ENCODE measurements at regions not wholly inside any gene's neighbourhood (a gene's known extent, or its start where the extent isn't known, plus 50 kb on each side); places are given as distances from the start of the nearest gene placed in this dataset.
"Not testable (repeated sequence)": the region's sequence is repeated elsewhere in the genome, so short reads cannot be mapped to it uniquely, and the experiment has no call there.

- H3K9ac ChIP-seq (ENCODE audit: low read length); H3K4me1 ChIP-seq (ENCODE audit: control insufficient read depth, low read depth, low read length); H3K27me3 ChIP-seq (ENCODE audit: control insufficient read depth, insufficient read depth, low read length); H3K9me3 ChIP-seq (ENCODE audit: control insufficient read depth, low read depth, low read length); H3K36me3 ChIP-seq (ENCODE audit: control insufficient read depth, low read depth, low read length); H3K4me3 ChIP-seq (ENCODE audit: low read length); H3K27ac ChIP-seq (ENCODE audit: low read length): not testable (repeated sequence)
Measured at GRCh38 chr6:60779591-60779990, 1506.4 kb downstream of the KHDRBS2 start.

DNA sequence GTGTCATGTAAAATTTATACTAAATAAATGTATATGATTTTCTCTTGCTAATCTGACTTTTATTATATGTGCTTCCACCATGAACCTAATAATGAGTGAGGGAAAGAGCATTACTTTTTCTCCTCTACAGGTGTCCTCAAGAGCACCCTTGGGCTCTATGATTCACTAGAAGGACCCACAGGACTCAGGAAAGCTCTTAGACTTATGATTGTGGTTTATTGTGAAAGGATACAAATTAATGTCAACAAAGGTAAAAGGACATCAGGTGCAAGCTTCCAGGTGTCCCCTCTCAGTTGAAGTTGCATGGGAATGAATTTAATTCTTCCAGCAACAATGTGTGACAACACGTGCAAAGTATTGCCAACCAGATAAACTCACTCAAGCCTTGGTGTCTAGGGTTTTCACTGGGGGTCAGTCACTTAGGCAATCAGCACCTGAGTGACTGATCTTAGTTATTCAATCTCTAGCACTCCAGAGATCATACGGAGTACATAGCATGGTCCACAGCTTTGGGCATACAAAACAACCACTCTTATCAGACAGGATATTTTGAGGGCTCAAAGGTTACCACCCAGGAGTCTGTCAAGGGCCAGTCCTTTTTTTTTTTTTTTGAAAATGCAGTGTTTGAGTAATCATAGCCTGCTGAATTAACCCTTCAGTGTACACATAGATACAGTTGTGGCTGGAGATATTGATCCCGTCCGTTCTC lies 1518.1 kb downstream of the KHDRBS2 start:
- not testable (repeated sequence) for H3K27ac ChIP-seq (ENCODE audit: low read length); H3K36me3 ChIP-seq (ENCODE audit: control insufficient read depth, low read depth, low read length); H3K27me3 ChIP-seq (ENCODE audit: control insufficient read depth, insufficient read depth, low read length); H3K4me3 ChIP-seq (ENCODE audit: low read length); H3K9ac ChIP-seq (ENCODE audit: low read length); H3K4me1 ChIP-seq (ENCODE audit: control insufficient read depth, low read depth, low read length); H3K9me3 ChIP-seq (ENCODE audit: control insufficient read depth, low read depth, low read length)

GRCh38 chr6:60765331-60765730 lies 1520.7 kb downstream of the KHDRBS2 start:
- not testable (repeated sequence) for H3K4me1 ChIP-seq (ENCODE audit: control insufficient read depth, low read depth, low read length); H3K9me3 ChIP-seq (ENCODE audit: control insufficient read depth, low read depth, low read length); H3K4me3 ChIP-seq (ENCODE audit: low read length); H3K9ac ChIP-seq (ENCODE audit: low read length); H3K36me3 ChIP-seq (ENCODE audit: control insufficient read depth, low read depth, low read length); H3K27ac ChIP-seq (ENCODE audit: low read length); H3K27me3 ChIP-seq (ENCODE audit: control insufficient read depth, insufficient read depth, low read length)

DNA sequence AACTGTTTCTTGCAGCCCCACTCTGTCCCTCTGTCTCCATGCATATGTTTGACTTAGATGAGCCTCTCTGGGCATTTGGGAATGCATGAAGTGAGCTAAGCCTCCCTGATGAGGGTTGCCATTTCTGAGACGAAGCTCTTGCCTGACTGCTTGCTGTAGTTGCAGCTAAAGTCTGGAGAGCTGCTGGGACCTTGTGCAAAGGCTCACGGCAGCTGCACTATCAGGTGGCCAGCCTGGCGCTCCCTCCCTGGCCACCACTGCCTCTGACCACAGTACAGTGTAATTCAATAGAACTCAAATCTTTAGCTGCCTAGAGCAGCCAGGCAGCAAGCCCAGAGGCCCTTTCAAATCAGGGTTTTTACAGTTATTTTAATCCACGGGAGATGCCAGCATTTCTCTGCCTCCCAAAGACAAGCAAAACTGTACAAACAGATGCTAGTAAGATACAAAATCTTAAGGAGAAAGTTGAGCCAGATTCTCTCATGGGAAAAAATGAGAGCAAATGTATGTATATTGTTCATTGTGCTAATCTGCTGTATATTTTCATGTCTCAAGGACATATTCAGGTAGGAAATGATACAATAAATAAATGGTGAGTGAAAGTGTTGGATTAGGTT lies 1522.5 kb downstream of the KHDRBS2 start:
- not testable (repeated sequence) for H3K4me3 ChIP-seq (ENCODE audit: low read length); H3K27me3 ChIP-seq (ENCODE audit: control insufficient read depth, insufficient read depth, low read length); H3K9ac ChIP-seq (ENCODE audit: low read length); H3K27ac ChIP-seq (ENCODE audit: low read length); H3K36me3 ChIP-seq (ENCODE audit: control insufficient read depth, low read depth, low read length); H3K9me3 ChIP-seq (ENCODE audit: control insufficient read depth, low read depth, low read length); H3K4me1 ChIP-seq (ENCODE audit: control insufficient read depth, low read depth, low read length)

DNA sequence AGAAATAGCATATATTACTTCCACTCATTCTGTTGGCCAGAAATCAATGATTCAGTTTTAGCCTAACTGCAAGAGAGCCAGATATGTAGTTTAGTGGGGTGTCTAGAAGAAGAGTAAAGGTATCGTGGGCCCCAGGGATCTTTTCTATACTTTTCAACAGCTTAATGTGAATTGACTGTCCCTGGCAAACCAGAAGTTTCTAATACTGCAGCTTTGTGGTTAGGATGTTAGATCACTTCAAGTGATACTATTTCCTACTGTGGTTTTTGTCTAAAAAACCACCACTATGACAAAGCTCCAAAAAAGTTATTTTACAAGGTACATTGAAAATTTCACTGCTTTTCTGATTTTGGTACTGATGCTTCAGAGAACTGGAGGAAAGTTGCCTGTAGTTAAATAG lies 1525.1 kb downstream of the KHDRBS2 start:
- not testable (repeated sequence) for H3K27ac ChIP-seq (ENCODE audit: low read length); H3K4me3 ChIP-seq (ENCODE audit: low read length); H3K4me1 ChIP-seq (ENCODE audit: control insufficient read depth, low read depth, low read length); H3K36me3 ChIP-seq (ENCODE audit: control insufficient read depth, low read depth, low read length); H3K27me3 ChIP-seq (ENCODE audit: control insufficient read depth, insufficient read depth, low read length); H3K9me3 ChIP-seq (ENCODE audit: control insufficient read depth, low read depth, low read length); H3K9ac ChIP-seq (ENCODE audit: low read length)

GRCh38 chr6:60759149-60759825 lies 1526.7 kb downstream of the KHDRBS2 start:
- H3K36me3 ChIP-seq (ENCODE audit: control insufficient read depth, low read depth, low read length); H3K9ac ChIP-seq (ENCODE audit: low read length); H3K27ac ChIP-seq (ENCODE audit: low read length); H3K27me3 ChIP-seq (ENCODE audit: control insufficient read depth, insufficient read depth, low read length); H3K4me3 ChIP-seq (ENCODE audit: low read length); H3K4me1 ChIP-seq (ENCODE audit: control insufficient read depth, low read depth, low read length); H3K9me3 ChIP-seq (ENCODE audit: control insufficient read depth, low read depth, low read length): not testable (repeated sequence)

GRCh38 chr6:60758725-60759124 lies 1527.3 kb downstream of the KHDRBS2 start:
- H3K4me3 ChIP-seq (ENCODE audit: low read length); H3K36me3 ChIP-seq (ENCODE audit: control insufficient read depth, low read depth, low read length); H3K27ac ChIP-seq (ENCODE audit: low read length); H3K9me3 ChIP-seq (ENCODE audit: control insufficient read depth, low read depth, low read length); H3K4me1 ChIP-seq (ENCODE audit: control insufficient read depth, low read depth, low read length); H3K9ac ChIP-seq (ENCODE audit: low read length); H3K27me3 ChIP-seq (ENCODE audit: control insufficient read depth, insufficient read depth, low read length): not testable (repeated sequence)

GRCh38 chr6:60754879-60755278 lies 1531.1 kb downstream of the KHDRBS2 start:
- no peak overlapping the region for H3K4me3 ChIP-seq (ENCODE audit: low read length)
- no peaks in the 10 kb centered on the region for H3K36me3 ChIP-seq (ENCODE audit: control insufficient read depth, low read depth, low read length)
- no peak overlapping the region for H3K9ac ChIP-seq (ENCODE audit: low read length)
- no peaks in the 10 kb centered on the region for H3K4me1 ChIP-seq (ENCODE audit: control insufficient read depth, low read depth, low read length)
- H3K27me3 ChIP-seq (ENCODE audit: control insufficient read depth, insufficient read depth, low read length): no peaks in the 10 kb centered on the region
- peaks cover 6% of the 10 kb centered on the region for H3K9me3 ChIP-seq (ENCODE audit: control insufficient read depth, low read depth, low read length)
- H3K27ac ChIP-seq (ENCODE audit: low read length): no peak overlapping the region

GRCh38 chr6:60750353-60751081 lies 1535.5 kb downstream of the KHDRBS2 start:
- not testable (repeated sequence) for H3K9me3 ChIP-seq (ENCODE audit: control insufficient read depth, low read depth, low read length); H3K4me3 ChIP-seq (ENCODE audit: low read length); H3K27ac ChIP-seq (ENCODE audit: low read length); H3K36me3 ChIP-seq (ENCODE audit: control insufficient read depth, low read depth, low read length); H3K4me1 ChIP-seq (ENCODE audit: control insufficient read depth, low read depth, low read length); H3K27me3 ChIP-seq (ENCODE audit: control insufficient read depth, insufficient read depth, low read length); H3K9ac ChIP-seq (ENCODE audit: low read length)

GRCh38 chr6:60747765-60748556 lies 1538.1 kb downstream of the KHDRBS2 start:
- not testable (repeated sequence) for H3K4me3 ChIP-seq (ENCODE audit: low read length); H3K27ac ChIP-seq (ENCODE audit: low read length); H3K36me3 ChIP-seq (ENCODE audit: control insufficient read depth, low read depth, low read length); H3K4me1 ChIP-seq (ENCODE audit: control insufficient read depth, low read depth, low read length); H3K27me3 ChIP-seq (ENCODE audit: control insufficient read depth, insufficient read depth, low read length); H3K9me3 ChIP-seq (ENCODE audit: control insufficient read depth, low read depth, low read length); H3K9ac ChIP-seq (ENCODE audit: low read length)

DNA sequence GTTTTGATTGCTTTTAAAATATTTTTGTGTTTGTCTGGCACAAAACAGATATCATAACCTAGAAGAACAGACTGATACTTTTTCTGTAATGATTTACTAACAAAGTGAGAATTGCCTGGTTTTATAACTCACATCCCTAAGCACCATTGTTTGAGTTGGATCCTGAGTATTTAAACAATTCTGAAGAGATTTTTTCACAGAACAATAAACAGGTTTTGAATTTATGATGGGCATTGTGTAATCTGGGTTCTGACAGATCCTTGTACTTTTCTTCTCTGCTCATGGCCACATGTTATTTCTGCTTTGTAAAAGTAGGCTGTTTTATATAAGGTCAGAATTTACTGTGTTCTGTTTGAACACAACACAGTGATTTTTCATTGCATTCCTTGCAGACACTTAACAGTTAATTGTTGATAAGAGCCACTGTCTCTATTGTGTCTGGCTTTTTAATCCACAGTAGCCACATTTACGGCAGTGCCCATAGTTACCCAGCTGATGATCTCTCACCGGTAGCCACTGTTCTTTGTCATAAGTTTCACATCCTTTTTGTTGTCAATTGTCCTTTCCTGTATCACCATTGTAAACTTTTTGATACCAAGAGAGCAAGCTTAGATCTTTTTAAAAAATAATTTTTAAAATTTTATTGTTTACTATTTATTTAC lies 1548.1 kb downstream of the KHDRBS2 start:
- not testable (repeated sequence) for H3K4me3 ChIP-seq (ENCODE audit: low read length); H3K27ac ChIP-seq (ENCODE audit: low read length); H3K36me3 ChIP-seq (ENCODE audit: control insufficient read depth, low read depth, low read length); H3K9ac ChIP-seq (ENCODE audit: low read length); H3K27me3 ChIP-seq (ENCODE audit: control insufficient read depth, insufficient read depth, low read length); H3K9me3 ChIP-seq (ENCODE audit: control insufficient read depth, low read depth, low read length); H3K4me1 ChIP-seq (ENCODE audit: control insufficient read depth, low read depth, low read length)

Data from iPS-18a (cell line).